ENCODE measurements at regions not wholly inside any gene's neighbourhood (a gene's known extent, or its start where the extent isn't known, plus 50 kb on each side); places are given as distances from the start of the nearest gene placed in this dataset.

GRCh38 chr11:70779433-70780245 is 381.3 kb downstream of the CTTN start:
- no peak for TF ChIP-seq CEBPB (tag; IDR thresholded peaks at IDR 0.05)
- no peak for TF ChIP-seq SP2 (IDR thresholded peaks at IDR 0.05; ENCODE audit: extremely low read depth, low read depth, low read length, poor library complexity, severe bottlenecking)
- no peak for TF ChIP-seq NCOA6 (IDR thresholded peaks at IDR 0.05)
- TF ChIP-seq, protein P1, sequence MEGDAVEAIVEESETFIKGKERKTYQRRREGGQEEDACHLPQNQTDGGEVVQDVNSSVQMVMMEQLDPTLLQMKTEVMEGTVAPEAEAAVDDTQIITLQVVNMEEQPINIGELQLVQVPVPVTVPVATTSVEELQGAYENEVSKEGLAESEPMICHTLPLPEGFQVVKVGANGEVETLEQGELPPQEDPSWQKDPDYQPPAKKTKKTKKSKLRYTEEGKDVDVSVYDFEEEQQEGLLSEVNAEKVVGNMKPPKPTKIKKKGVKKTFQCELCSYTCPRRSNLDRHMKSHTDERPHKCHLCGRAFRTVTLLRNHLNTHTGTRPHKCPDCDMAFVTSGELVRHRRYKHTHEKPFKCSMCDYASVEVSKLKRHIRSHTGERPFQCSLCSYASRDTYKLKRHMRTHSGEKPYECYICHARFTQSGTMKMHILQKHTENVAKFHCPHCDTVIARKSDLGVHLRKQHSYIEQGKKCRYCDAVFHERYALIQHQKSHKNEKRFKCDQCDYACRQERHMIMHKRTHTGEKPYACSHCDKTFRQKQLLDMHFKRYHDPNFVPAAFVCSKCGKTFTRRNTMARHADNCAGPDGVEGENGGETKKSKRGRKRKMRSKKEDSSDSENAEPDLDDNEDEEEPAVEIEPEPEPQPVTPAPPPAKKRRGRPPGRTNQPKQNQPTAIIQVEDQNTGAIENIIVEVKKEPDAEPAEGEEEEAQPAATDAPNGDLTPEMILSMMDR (IDR thresholded peaks at IDR 0.05 in 2 of 3, conservative IDR thresholded peaks at IDR 0.05 in 1 of 3; ENCODE audit: insufficient read depth in 2 of 3, low read depth in 1 of 3, low read length in 3 of 3): no peak
- no peak for TF ChIP-seq ELF1 (tag; IDR thresholded peaks at IDR 0.05)
- TF ChIP-seq, protein P2, sequence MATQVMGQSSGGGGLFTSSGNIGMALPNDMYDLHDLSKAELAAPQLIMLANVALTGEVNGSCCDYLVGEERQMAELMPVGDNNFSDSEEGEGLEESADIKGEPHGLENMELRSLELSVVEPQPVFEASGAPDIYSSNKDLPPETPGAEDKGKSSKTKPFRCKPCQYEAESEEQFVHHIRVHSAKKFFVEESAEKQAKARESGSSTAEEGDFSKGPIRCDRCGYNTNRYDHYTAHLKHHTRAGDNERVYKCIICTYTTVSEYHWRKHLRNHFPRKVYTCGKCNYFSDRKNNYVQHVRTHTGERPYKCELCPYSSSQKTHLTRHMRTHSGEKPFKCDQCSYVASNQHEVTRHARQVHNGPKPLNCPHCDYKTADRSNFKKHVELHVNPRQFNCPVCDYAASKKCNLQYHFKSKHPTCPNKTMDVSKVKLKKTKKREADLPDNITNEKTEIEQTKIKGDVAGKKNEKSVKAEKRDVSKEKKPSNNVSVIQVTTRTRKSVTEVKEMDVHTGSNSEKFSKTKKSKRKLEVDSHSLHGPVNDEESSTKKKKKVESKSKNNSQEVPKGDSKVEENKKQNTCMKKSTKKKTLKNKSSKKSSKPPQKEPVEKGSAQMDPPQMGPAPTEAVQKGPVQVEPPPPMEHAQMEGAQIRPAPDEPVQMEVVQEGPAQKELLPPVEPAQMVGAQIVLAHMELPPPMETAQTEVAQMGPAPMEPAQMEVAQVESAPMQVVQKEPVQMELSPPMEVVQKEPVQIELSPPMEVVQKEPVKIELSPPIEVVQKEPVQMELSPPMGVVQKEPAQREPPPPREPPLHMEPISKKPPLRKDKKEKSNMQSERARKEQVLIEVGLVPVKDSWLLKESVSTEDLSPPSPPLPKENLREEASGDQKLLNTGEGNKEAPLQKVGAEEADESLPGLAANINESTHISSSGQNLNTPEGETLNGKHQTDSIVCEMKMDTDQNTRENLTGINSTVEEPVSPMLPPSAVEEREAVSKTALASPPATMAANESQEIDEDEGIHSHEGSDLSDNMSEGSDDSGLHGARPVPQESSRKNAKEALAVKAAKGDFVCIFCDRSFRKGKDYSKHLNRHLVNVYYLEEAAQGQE (IDR thresholded peaks at IDR 0.05; ENCODE audit: borderline replicate concordance): no peak
- TF ChIP-seq, protein P2 (CRISPR knock-in tag; IDR thresholded peaks at IDR 0.05; ENCODE audit: low read depth): no peak
- no peak for TF ChIP-seq EZH2 (IDR thresholded peaks at IDR 0.05; ENCODE audit: borderline replicate concordance, low read depth, low read length)
- no peak for TF ChIP-seq YY1 (IDR thresholded peaks at IDR 0.05; ENCODE audit: borderline replicate concordance in 1 of 3, control insufficient read depth in 1 of 3, extremely low read depth in 1 of 3, insufficient read depth in 3 of 3, insufficient read length in 1 of 3, insufficient replicate concordance in 2 of 3, low read depth in 1 of 3, low read length in 2 of 3)

All from K562 (cell line).